ENCODE measurements at regions not wholly inside any gene's neighbourhood (a gene's known extent, or its start where the extent isn't known, plus 50 kb on each side); places are given as distances from the start of the nearest gene placed in this dataset.

- DNase-seq: no peak
These were observed 53.0 kb upstream of the DAZL start for GRCh38 chr3:16658004-16658924.

GRCh38 chr3:16658925-16659793 is 53.9 kb upstream of the DAZL start:
- DNase-seq: no peak

- no peak for DNase-seq
These were observed 58.9 kb upstream of the DAZL start for GRCh38 chr3:16663854-16664712.

- peak; percentile 0 for DNase-seq
These were observed 60.1 kb upstream of the DAZL start for GRCh38 chr3:16665282-16665741.

- no peak for DNase-seq
These were observed 61.0 kb upstream of the DAZL start for GRCh38 chr3:16666206-16666605.

GRCh38 chr3:16667633-16668032 is 62.4 kb upstream of the DAZL start:
- no peak for DNase-seq

- DNase-seq: no peak
These were observed 63.7 kb upstream of the DAZL start for GRCh38 chr3:16668776-16669545.

- DNase-seq: no peak
These were observed 65.0 kb upstream of the DAZL start for GRCh38 chr3:16670191-16670590.

- no peak for DNase-seq
These were observed 66.5 kb upstream of the DAZL start for GRCh38 chr3:16671690-16672089.

- DNase-seq: no peak
These were observed 68.3 kb upstream of the DAZL start for GRCh38 chr3:16673530-16673929.

GRCh38 chr3:16675805-16676204 is 70.6 kb upstream of the DAZL start:
- DNase-seq: no peak

- DNase-seq: no peak
These were observed 81.5 kb upstream of the DAZL start for GRCh38 chr3:16686679-16687078.

- no peak for DNase-seq
These were observed 82.0 kb upstream of the DAZL start for GRCh38 chr3:16687221-16687620.

GRCh38 chr3:16692486-16693344 is 87.5 kb upstream of the DAZL start:
- no peak for DNase-seq

GRCh38 chr3:16693820-16694219 is 88.6 kb upstream of the DAZL start:
- DNase-seq: no peak

- DNase-seq: no peak
These were observed 90.5 kb upstream of the DAZL start for GRCh38 chr3:16695710-16696109.

GRCh38 chr3:16697443-16698147 is 92.4 kb upstream of the DAZL start:
- no peak for DNase-seq

GRCh38 chr3:16700651-16701050 is 95.4 kb upstream of the DAZL start:
- DNase-seq: no peak

- no peak for DNase-seq
These were observed 99.7 kb upstream of the DAZL start for GRCh38 chr3:16704941-16705340.

- no peak for DNase-seq
These were observed 102.0 kb upstream of the DAZL start for GRCh38 chr3:16707260-16707659.

Data from DMS53 (cell line).